Aorta (tissue), 5 donors: ENCODE measurements at regions not wholly inside any gene's neighbourhood (a gene's known extent, or its start where the extent isn't known, plus 50 kb on each side); places are given as distances from the start of the nearest gene placed in this dataset.

ENCODE experiments used
- ATAC-seq: fragments of 200-7000 bp; cut with Tn5 transposase; one replicate; pipeline ENCODE4 v1.9.1; 2022; ENCODE audit warnings: moderate library complexity; ENCODE audit not compliant: low FRiP score
- DNase-seq, 2 donors: peaks; one replicate each; pipeline ENCODE4 v3.0.0-alpha.2; 2020
- H3K27ac ChIP-seq, 2 donors: one replicate each; pipeline ENCODE4 v1.5.1; 2013; ENCODE audit warnings: low read length in 2 of 2, mild to moderate bottlenecking in 2 of 2, moderate library complexity in 2 of 2, control low read depth in 1 of 2, inconsistent platforms in 1 of 2, low read depth in 1 of 2
- H3K27me3 ChIP-seq, 2 donors: one replicate each; pipeline ENCODE4 v1.6.1; 2013; ENCODE audit warnings: control low read depth in 1 of 2, low read length in 1 of 2, mild to moderate bottlenecking in 1 of 2, moderate library complexity in 1 of 2; ENCODE audit not compliant: insufficient read depth in 2 of 2, control insufficient read depth in 1 of 2
- H3K36me3 ChIP-seq, 2 donors: one replicate each; pipeline ENCODE4 v1.6.1; 2013; ENCODE audit warnings: control low read depth in 1 of 2, low read length in 1 of 2, mild to moderate bottlenecking in 1 of 2; ENCODE audit not compliant: insufficient read depth in 2 of 2, control insufficient read depth in 1 of 2
- H3K4me1 ChIP-seq, 2 donors: one replicate each; pipeline ENCODE4 v1.6.1; 2013; ENCODE audit warnings: low read length in 2 of 2, control low read depth in 1 of 2, mild to moderate bottlenecking in 1 of 2, moderate library complexity in 1 of 2; ENCODE audit not compliant: insufficient read depth in 2 of 2, control insufficient read depth in 1 of 2
- H3K4me3 ChIP-seq, 2 donors: one replicate each; pipeline ENCODE4 v1.5.1; 2013; ENCODE audit warnings: low read length in 2 of 2, control low read depth in 1 of 2, mild to moderate bottlenecking in 1 of 2
- H3K9me3 ChIP-seq: one replicate; pipeline ENCODE4 v1.6.1; 2013; ENCODE audit warnings: mild to moderate bottlenecking, low read length; ENCODE audit not compliant: control insufficient read depth
- WGBS, 2 donors: extraction: QIAGEN DNeasy Blood & Tissue Kit; methylation state at CpG; one replicate each; pipeline ENCODE4 v1.1.7; 2013; 5-methylcytosine and 5-hydroxymethylcytosine counted together
- intact Hi-C, 2 donors: fragments of 100-400 bp; cut with DNase I; formaldehyde crosslinking; loops; one replicate each; pipeline versions ENCODE4 v1.14.2 to v1.15.0; 2022
- donor health status: healthy with polysubstance abuse.
- donor health status: Bipolar disorder and iron deficiency.
- donor health status: DM: no; HTN: no; CAD: no.
- donor health status: DM: no; HTN: no; CAD: no.
- donor health status: DM: yes; HTN: yes; CAD: no.

GRCh38 chr1:5502311-5503194 is 489.7 kb downstream of the NPHP4 start:
- 16 to 20% methylated on average over 18 of the region's 18 CpGs for WGBS, 2 donors
- Histone ChIP-seq H3K9me3 (no peaks in the 10 kb centered on the region), H3K27ac (no peak overlapping the region), H3K27me3 (no peaks in the 10 kb centered on the region), H3K4me3 (no peak overlapping the region), H3K4me1 (peaks cover 7 to 8% of the 10 kb centered on the region in 2 donors), H3K36me3 (no peaks in the 10 kb centered on the region)
- intact Hi-C loops = loop anchor here in 1 of 2 donors (10.0 kb wide), 1 partner anchor 482 kb away; no protein-coding TSS in a partner anchor
- no peak for ATAC-seq
- peak; percentile 51 to 56 for DNase-seq

GRCh38 chr1:5501206-5501930 is 490.9 kb downstream of the NPHP4 start:
- no peak for ATAC-seq
- WGBS, 2 donors = 89 to 91% methylated on average over 18 of the region's 18 CpGs
- no peak overlapping the region for H3K27ac ChIP-seq

GRCh38 chr1:5500541-5500940 is 491.7 kb downstream of the NPHP4 start:
- H3K27ac ChIP-seq = no peak overlapping the region
- H3K4me1 ChIP-seq = peaks cover 7 to 8% of the 10 kb centered on the region in 2 donors
- H3K27me3 ChIP-seq = no peaks in the 10 kb centered on the region
- no peak overlapping the region for H3K4me3 ChIP-seq
- H3K36me3 ChIP-seq = no peaks in the 10 kb centered on the region
- peak in 1 of 2 donors; percentile 24 for DNase-seq
- 96 to 97% methylated on average over 20 of the region's 20 CpGs for WGBS, 2 donors
- ATAC-seq = no peak
- intact Hi-C loops = loop anchor here in 1 of 2 donors (10.0 kb wide), 1 partner anchor 484 kb away; no protein-coding TSS in a partner anchor
- H3K9me3 ChIP-seq = no peaks in the 10 kb centered on the region

More at GRCh38 chr1:5501206-5501930, 490.9 kb downstream of the NPHP4 start:
- H3K9me3 ChIP-seq = no peaks in the 10 kb centered on the region
- DNase-seq = peak; percentile 17 to 42
- intact Hi-C loops = loop anchor here in 1 of 2 donors (10.0 kb wide), 1 partner anchor 483 kb away; no protein-coding TSS in a partner anchor
- H3K27me3 ChIP-seq = no peaks in the 10 kb centered on the region
- peaks cover 7 to 8% of the 10 kb centered on the region in 2 donors for H3K4me1 ChIP-seq
- no peak overlapping the region for H3K4me3 ChIP-seq
- no peaks in the 10 kb centered on the region for H3K36me3 ChIP-seq

GRCh38 chr1:5497503-5497902 is 494.7 kb downstream of the NPHP4 start:
- WGBS, 2 donors = 66% methylated on average over 6 of the region's 6 CpGs
- H3K36me3 ChIP-seq = no peaks in the 10 kb centered on the region
- no peak overlapping the region for H3K4me3 ChIP-seq
- H3K27ac ChIP-seq = no peak overlapping the region
- DNase-seq (peak; percentile 9 to 72), ATAC-seq (no peak)
- H3K9me3 ChIP-seq = no peaks in the 10 kb centered on the region
- intact Hi-C loops = no loop called here
- no peaks in the 10 kb centered on the region for H3K27me3 ChIP-seq
- H3K4me1 ChIP-seq = no peaks in the 10 kb centered on the region

GRCh38 chr1:5495596-5496410 is 496.4 kb downstream of the NPHP4 start:
- Histone ChIP-seq H3K4me1 (no peaks in the 10 kb centered on the region), H3K36me3 (no peaks in the 10 kb centered on the region), H3K27me3 (no peaks in the 10 kb centered on the region), H3K27ac (no peak overlapping the region), H3K9me3 (no peaks in the 10 kb centered on the region), H3K4me3 (no peak overlapping the region)
- 52 to 71% methylated on average over 13 to 16 of the region's 16 CpGs for WGBS, 2 donors
- peak; percentile 12 to 41 for DNase-seq
- intact Hi-C loops = no loop called here
- no peak for ATAC-seq

GRCh38 chr1:5494518-5494917 is 497.7 kb downstream of the NPHP4 start:
- intact Hi-C loops = no loop called here
- DNase-seq = peak in 1 of 2 donors; percentile 1
- Histone ChIP-seq H3K27me3 (no peaks in the 10 kb centered on the region), H3K9me3 (no peaks in the 10 kb centered on the region), H3K4me3 (no peak overlapping the region), H3K4me1 (no peaks in the 10 kb centered on the region), H3K36me3 (no peaks in the 10 kb centered on the region), H3K27ac (no peak overlapping the region)
- ATAC-seq = no peak
- WGBS, 2 donors = 48 to 54% methylated on average over 7 of the region's 7 CpGs

GRCh38 chr1:5493851-5494311 is 498.3 kb downstream of the NPHP4 start:
- no peaks in the 10 kb centered on the region for H3K4me1 ChIP-seq
- H3K27me3 ChIP-seq = no peaks in the 10 kb centered on the region
- H3K9me3 ChIP-seq = no peaks in the 10 kb centered on the region
- H3K4me3 ChIP-seq = no peak overlapping the region
- intact Hi-C loops = no loop called here
- 39 to 53% methylated on average over 9 of the region's 9 CpGs for WGBS, 2 donors
- peak; percentile 10 to 15 for DNase-seq
- no peaks in the 10 kb centered on the region for H3K36me3 ChIP-seq
- H3K27ac ChIP-seq = no peak overlapping the region
- ATAC-seq = no peak

GRCh38 chr1:5493275-5493674 is 498.9 kb downstream of the NPHP4 start:
- ATAC-seq = no peak
- no peak overlapping the region for H3K27ac ChIP-seq
- no peak for DNase-seq
- intact Hi-C loops = no loop called here
- H3K4me1 ChIP-seq = no peaks in the 10 kb centered on the region
- no peaks in the 10 kb centered on the region for H3K9me3 ChIP-seq
- no peaks in the 10 kb centered on the region for H3K36me3 ChIP-seq
- H3K4me3 ChIP-seq = no peak overlapping the region
- WGBS, 2 donors = 67 to 77% methylated on average over 4 of the region's 4 CpGs
- no peaks in the 10 kb centered on the region for H3K27me3 ChIP-seq
